ENCODE measurements at regions not wholly inside any gene's neighbourhood (a gene's known extent, or its start where the extent isn't known, plus 50 kb on each side); places are given as distances from the start of the nearest gene placed in this dataset.
"Not testable (repeated sequence)": the region's sequence is repeated elsewhere in the genome, so short reads cannot be mapped to it uniquely, and the experiment has no call there.

- no peak for DNase-seq
These were observed 747.9 kb upstream of the NCAM2 start for GRCh38 chr21:20250337-20250736.

- no peak for DNase-seq
These were observed 744.9 kb upstream of the NCAM2 start for GRCh38 chr21:20253261-20253660.

- no peak for DNase-seq
These were observed 743.2 kb upstream of the NCAM2 start for GRCh38 chr21:20254964-20255363.

- no peak for DNase-seq
These were observed 741.0 kb upstream of the NCAM2 start for GRCh38 chr21:20257052-20257740.

- no peak for DNase-seq
These were observed 739.7 kb upstream of the NCAM2 start for GRCh38 chr21:20258542-20258941.

GRCh38 chr21:20259031-20259867 is 739.0 kb upstream of the NCAM2 start:
- DNase-seq: no peak

- no peak for DNase-seq
These were observed 738.1 kb upstream of the NCAM2 start for GRCh38 chr21:20260124-20260523.

GRCh38 chr21:20261364-20261763 is 736.8 kb upstream of the NCAM2 start:
- no peak for DNase-seq

GRCh38 chr21:20265707-20266440 is 732.3 kb upstream of the NCAM2 start:
- DNase-seq: no peak

GRCh38 chr21:20266441-20266710 is 731.8 kb upstream of the NCAM2 start:
- DNase-seq: no peak

- no peak for DNase-seq
These were observed 727.7 kb upstream of the NCAM2 start for GRCh38 chr21:20270365-20271055.

- no peak for DNase-seq
These were observed 725.3 kb upstream of the NCAM2 start for GRCh38 chr21:20272791-20273362.

GRCh38 chr21:20276377-20276776 is 721.8 kb upstream of the NCAM2 start:
- no peak for DNase-seq

- DNase-seq: no peak
These were observed 721.3 kb upstream of the NCAM2 start for GRCh38 chr21:20276954-20277353.

GRCh38 chr21:20283836-20284235 is 714.4 kb upstream of the NCAM2 start:
- no peak for DNase-seq

- DNase-seq: no peak
These were observed 705.9 kb upstream of the NCAM2 start for GRCh38 chr21:20292280-20292679.

GRCh38 chr21:20292854-20293253 is 705.4 kb upstream of the NCAM2 start:
- not testable (repeated sequence) for DNase-seq

GRCh38 chr21:20301395-20301794 is 696.8 kb upstream of the NCAM2 start:
- no peak for DNase-seq

- no peak for DNase-seq
These were observed 696.1 kb upstream of the NCAM2 start for GRCh38 chr21:20302084-20302483.

GRCh38 chr21:20306836-20307235 is 691.4 kb upstream of the NCAM2 start:
- DNase-seq: no peak

- DNase-seq: no peak
These were observed 689.5 kb upstream of the NCAM2 start for GRCh38 chr21:20308586-20309315.

- no peak for DNase-seq
These were observed 686.9 kb upstream of the NCAM2 start for GRCh38 chr21:20311234-20311787.
